ENCODE measurements at regions not wholly inside any gene's neighbourhood (a gene's known extent, or its start where the extent isn't known, plus 50 kb on each side); places are given as distances from the start of the nearest gene placed in this dataset.

DNA sequence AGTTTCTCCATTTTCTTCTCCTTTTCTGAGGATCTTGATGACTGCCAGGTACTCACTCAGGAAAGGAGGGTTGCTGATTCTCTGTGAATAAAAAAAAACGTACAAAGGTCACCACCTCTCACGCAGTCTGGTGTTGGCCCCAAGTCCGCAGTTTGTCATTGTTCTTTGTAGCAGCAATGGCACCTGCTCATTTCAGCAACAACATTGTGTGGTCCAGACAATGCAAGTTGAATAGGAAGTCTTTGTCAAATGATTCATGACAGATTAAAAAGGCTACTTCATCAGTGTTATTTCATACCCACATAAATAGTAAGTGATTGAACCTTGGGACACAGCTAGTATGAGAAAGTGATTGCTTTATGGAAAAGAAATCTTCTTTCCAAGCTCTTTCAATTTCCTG lies 653.5 kb upstream of the MGMT start:
- TF ChIP-seq SRSF1 (IDR thresholded peaks at IDR 0.05; ENCODE audit: low read depth, low read length), result no peak
- no peak for TF ChIP-seq ARNT (IDR thresholded peaks at IDR 0.05)
- TF ChIP-seq, protein P1, sequence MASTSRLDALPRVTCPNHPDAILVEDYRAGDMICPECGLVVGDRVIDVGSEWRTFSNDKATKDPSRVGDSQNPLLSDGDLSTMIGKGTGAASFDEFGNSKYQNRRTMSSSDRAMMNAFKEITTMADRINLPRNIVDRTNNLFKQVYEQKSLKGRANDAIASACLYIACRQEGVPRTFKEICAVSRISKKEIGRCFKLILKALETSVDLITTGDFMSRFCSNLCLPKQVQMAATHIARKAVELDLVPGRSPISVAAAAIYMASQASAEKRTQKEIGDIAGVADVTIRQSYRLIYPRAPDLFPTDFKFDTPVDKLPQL (IDR thresholded peaks at IDR 0.05; ENCODE audit: extremely low read depth, insufficient read length), result no peak
- no peak for TF ChIP-seq HNRNPUL1 (IDR thresholded peaks at IDR 0.05; ENCODE audit: low read length)

All from K562 (cell line).